Muscle of back (tissue), 3 donors: ENCODE measurements at regions not wholly inside any gene's neighbourhood (a gene's known extent, or its start where the extent isn't known, plus 50 kb on each side); places are given as distances from the start of the nearest gene placed in this dataset.

Source experiments
- DNase-seq, 3 donors: peaks; one replicate each; pipeline versions ENCODE4 v3.0.0 to v3.0.0-alpha.2; 2013

- DNase-seq, result no peak
These were observed 310.9 kb downstream of the ANKRD50 start for GRCh38 chr4:124401606-124402005.

GRCh38 chr4:124409044-124409443, 303.5 kb downstream of the ANKRD50 start:
- no peak for DNase-seq

- no peak for DNase-seq
These were observed 298.1 kb downstream of the ANKRD50 start for GRCh38 chr4:124414276-124415040.

GRCh38 chr4:124415146-124415545, 297.4 kb downstream of the ANKRD50 start:
- peak in 1 of 3 donors; percentile 58 for DNase-seq

GRCh38 chr4:124417371-124417770, 295.2 kb downstream of the ANKRD50 start:
- no peak for DNase-seq

- no peak for DNase-seq
These were observed 292.3 kb downstream of the ANKRD50 start for GRCh38 chr4:124420166-124420695.

- DNase-seq, result no peak
These were observed 289.4 kb downstream of the ANKRD50 start for GRCh38 chr4:124423160-124423559.

- DNase-seq, result no peak
These were observed 286.3 kb downstream of the ANKRD50 start for GRCh38 chr4:124426279-124426678.

GRCh38 chr4:124427095-124427767, 285.3 kb downstream of the ANKRD50 start:
- peak in 1 of 3 donors; percentile 52 for DNase-seq

- no peak for DNase-seq
These were observed 283.9 kb downstream of the ANKRD50 start for GRCh38 chr4:124428648-124429047.

GRCh38 chr4:124429746-124430250, 282.7 kb downstream of the ANKRD50 start:
- DNase-seq, result no peak

GRCh38 chr4:124431653-124432192, 280.8 kb downstream of the ANKRD50 start:
- no peak for DNase-seq

- DNase-seq, result peak in 1 of 3 donors; percentile 60
These were observed 280.0 kb downstream of the ANKRD50 start for GRCh38 chr4:124432500-124432899.

- DNase-seq, result no peak
These were observed 279.5 kb downstream of the ANKRD50 start for GRCh38 chr4:124433044-124433443.

GRCh38 chr4:124433500-124433899, 279.0 kb downstream of the ANKRD50 start:
- DNase-seq, result no peak

- DNase-seq, result no peak
These were observed 277.1 kb downstream of the ANKRD50 start for GRCh38 chr4:124435274-124435950.

GRCh38 chr4:124437853-124438495, 274.6 kb downstream of the ANKRD50 start:
- DNase-seq, result no peak

- no peak for DNase-seq
These were observed 267.5 kb downstream of the ANKRD50 start for GRCh38 chr4:124445071-124445470.

- peak in 1 of 3 donors; percentile 38 for DNase-seq
These were observed 262.7 kb downstream of the ANKRD50 start for GRCh38 chr4:124449881-124450280.

GRCh38 chr4:124450851-124451250, 261.7 kb downstream of the ANKRD50 start:
- peak in 1 of 3 donors; percentile 42 for DNase-seq

- no peak for DNase-seq
These were observed 257.7 kb downstream of the ANKRD50 start for GRCh38 chr4:124454772-124455270.
